Muscle of arm (tissue), 1 donor: ENCODE measurements at regions not wholly inside any gene's neighbourhood (a gene's known extent, or its start where the extent isn't known, plus 50 kb on each side); places are given as distances from the start of the nearest gene placed in this dataset.

ENCODE experiments used
- DNase-seq: peaks from one replicate; pipeline ENCODE4 v3.0.0-alpha.2; 2013

DNA sequence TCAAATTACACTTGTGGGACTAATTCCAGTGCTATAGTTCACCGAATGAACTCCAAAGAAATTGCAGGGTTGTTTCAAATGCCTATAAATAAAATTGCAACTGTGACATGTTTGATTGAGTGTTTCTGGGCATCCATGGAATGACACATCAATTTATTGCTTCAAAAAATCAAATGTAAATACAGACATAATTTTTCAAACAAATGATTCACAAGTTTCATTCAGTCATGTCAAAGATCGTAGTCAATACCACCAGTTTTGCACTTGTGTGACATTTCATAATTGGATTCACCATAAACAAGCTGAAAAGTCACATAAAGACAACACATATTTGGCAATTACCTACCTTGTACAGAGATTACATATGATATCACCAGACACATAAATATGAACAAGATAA, 350.8 kb downstream of the CDH2 start:
- no peak for DNase-seq

DNA sequence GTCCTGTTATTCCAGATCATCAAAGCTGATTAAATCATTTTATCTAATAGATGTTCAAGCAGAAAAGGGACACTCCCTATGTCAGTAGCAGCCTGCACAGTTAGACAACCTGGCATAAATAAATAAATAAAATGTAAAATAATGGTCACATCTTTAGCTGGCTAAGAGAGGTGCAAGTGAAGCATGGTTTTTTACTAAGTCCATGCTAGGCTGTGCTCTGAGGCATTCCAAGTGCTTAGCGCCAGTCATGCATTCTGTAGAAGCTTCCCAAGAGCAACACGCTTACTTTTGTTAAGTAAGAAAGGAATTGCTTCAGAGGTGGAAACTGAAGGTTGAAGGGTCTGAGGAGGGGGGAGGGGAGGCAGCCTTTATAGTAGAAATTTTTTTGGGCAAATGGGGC, 351.2 kb downstream of the CDH2 start:
- no peak for DNase-seq

- DNase-seq: no peak
These were observed 351.9 kb downstream of the CDH2 start for GRCh38 chr18:27824841-27825681.

GRCh38 chr18:27824275-27824674, 352.7 kb downstream of the CDH2 start:
- no peak for DNase-seq

DNA sequence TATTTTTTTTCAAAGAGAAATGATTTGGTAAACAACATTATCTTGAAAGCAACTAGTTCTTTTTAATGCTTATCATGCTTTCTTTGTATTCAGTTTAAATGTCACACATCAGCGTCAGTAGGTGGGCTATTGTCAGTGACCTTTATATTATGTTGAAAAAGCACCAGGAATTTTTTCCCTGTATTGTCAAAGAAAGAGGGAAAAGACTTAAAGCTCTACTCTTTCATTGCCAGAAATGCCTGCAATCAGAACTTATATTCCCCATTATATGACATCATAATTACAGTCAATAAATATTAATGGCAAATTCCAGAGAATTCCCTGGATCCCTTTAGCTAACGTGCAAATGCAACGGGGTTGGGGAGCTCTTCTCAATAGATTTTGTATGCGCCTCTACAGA, 353.9 kb downstream of the CDH2 start:
- no peak for DNase-seq

GRCh38 chr18:27808683-27809082, 368.2 kb downstream of the CDH2 start:
- DNase-seq: no peak

GRCh38 chr18:27803957-27804356, 373.0 kb downstream of the CDH2 start:
- DNase-seq: no peak

- DNase-seq: no peak
These were observed 379.4 kb downstream of the CDH2 start for GRCh38 chr18:27797484-27797883.

GRCh38 chr18:27794181-27794926, 382.6 kb downstream of the CDH2 start:
- no peak for DNase-seq

GRCh38 chr18:27793013-27793785, 383.7 kb downstream of the CDH2 start:
- no peak for DNase-seq

GRCh38 chr18:27789406-27789805, 387.5 kb downstream of the CDH2 start:
- no peak for DNase-seq

- DNase-seq: no peak
These were observed 389.4 kb downstream of the CDH2 start for GRCh38 chr18:27787547-27787946.

DNA sequence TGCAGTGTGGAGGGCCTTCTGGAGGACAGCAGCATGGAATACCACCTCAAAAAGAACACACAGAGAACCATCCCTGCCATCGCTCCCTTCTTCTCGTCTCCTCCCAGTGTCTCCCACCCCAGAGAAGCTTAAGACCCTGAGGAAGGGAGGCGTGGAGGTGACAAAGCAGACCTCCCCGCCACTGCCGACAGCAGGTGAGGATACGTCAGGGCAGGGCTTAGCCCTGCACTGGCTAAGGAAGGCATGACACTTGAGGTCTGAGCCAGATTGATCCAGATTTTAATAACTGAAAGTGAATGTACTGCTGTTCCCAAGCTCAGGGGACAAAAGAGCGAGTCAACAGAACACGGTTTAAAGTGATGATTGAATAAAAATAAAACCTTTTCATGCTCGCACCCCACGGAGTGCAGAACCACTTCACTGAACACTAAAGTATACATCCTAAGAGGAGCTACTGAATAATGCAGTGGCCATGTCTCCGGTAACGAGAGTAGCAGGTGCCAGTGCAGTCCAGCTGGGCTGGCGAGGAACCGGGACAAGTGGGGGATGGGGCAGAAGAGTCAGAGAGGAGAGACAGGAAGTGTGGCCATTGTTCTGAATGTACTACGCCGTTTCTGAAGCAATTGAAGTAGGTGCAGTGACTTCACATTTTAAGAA, 391.0 kb downstream of the CDH2 start:
- no peak for DNase-seq

DNA sequence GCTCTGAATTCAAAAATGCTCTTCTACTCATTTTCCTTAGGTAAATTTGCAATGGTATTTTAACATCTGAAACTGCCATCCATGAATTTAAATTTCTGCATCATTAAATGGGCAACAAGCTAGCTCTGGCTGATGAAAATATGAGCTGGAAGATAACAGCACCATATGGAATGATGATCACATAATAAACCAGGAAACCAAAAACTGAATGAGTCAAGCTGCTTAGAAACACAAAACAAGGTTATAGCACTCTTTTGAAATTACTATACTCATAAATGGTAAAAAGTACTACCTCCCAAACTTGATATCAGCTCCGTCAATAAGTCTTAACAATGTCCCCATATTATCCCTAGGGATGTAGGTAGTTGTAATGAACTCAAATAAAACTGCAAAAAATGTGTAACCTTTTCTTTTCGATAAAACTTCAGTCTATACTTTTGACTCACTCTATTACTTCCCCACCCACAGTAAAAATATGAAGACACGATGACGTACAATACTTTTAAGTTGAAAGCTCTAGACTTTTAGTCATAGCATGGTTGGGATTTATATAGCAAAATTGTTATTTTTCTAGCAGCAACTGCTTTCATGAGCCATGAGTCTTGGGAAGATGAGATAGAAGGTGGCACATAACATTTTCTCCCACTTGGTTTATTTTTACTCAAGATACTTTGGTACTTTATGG, 396.7 kb downstream of the CDH2 start:
- no peak for DNase-seq

GRCh38 chr18:27778925-27779324, 398.0 kb downstream of the CDH2 start:
- no peak for DNase-seq

DNA sequence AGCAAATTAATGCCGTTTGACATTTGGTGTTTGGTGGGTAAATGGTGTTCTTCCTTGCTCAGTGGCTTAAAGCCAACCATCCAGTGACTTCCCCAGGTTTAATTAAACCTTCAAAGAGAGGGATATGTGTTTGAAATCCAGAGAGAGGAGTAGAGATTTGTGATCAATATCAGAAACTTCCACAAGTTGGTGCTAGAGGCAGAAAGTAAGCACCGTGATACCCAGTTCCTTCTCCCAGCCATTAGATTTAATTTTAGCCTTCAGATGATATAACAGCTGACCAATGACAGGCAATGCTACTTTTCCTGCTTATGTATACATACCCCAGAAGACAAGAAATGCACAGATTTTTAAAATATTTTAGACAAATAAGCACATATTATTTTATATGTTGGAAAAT, 398.5 kb downstream of the CDH2 start:
- no peak for DNase-seq

GRCh38 chr18:27772081-27772480, 404.8 kb downstream of the CDH2 start:
- no peak for DNase-seq

GRCh38 chr18:27771571-27771970, 405.4 kb downstream of the CDH2 start:
- no peak for DNase-seq

DNA sequence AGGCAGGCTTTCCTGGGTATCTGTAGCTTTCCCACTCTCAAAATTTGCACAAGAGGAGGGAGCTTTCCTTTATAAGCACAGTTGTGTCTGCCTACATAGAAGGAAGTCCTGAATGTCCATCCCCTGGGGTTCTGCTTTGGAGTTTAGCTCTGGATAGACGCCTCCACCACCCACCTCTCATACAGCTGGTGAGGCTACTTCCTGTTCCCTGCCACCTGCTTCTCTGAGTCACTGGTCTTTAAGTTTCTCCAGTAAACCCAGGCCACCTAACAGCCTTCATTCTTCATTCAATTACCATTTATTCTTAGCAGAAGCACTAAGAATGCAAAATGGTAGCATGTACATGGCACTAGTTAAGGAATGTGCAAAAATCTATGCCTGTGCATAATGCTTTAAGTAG, 407.8 kb downstream of the CDH2 start:
- no peak for DNase-seq

- DNase-seq: no peak
These were observed 413.0 kb downstream of the CDH2 start for GRCh38 chr18:27763936-27764335.

GRCh38 chr18:27763341-27763740, 413.6 kb downstream of the CDH2 start:
- DNase-seq: no peak
